HG03432 (cell line): ENCODE measurements at regions not wholly inside any gene's neighbourhood (a gene's known extent, or its start where the extent isn't known, plus 50 kb on each side); places are given as distances from the start of the nearest gene placed in this dataset.

Experiments
- ATAC-seq: cut with Tn5 transposase; IDR thresholded peaks from one replicate; pipeline ENCODE4 v1.9.1; 2021; ENCODE audit warnings: mild to moderate bottlenecking, moderate library complexity; ENCODE audit not compliant: unreplicated experiment

- no peak for ATAC-seq
These were observed 381.5 kb upstream of the ETAA1 start for GRCh38 chr2:67015681-67016080.

GRCh38 chr2:67018301-67018700, 378.8 kb upstream of the ETAA1 start:
- no peak for ATAC-seq

DNA sequence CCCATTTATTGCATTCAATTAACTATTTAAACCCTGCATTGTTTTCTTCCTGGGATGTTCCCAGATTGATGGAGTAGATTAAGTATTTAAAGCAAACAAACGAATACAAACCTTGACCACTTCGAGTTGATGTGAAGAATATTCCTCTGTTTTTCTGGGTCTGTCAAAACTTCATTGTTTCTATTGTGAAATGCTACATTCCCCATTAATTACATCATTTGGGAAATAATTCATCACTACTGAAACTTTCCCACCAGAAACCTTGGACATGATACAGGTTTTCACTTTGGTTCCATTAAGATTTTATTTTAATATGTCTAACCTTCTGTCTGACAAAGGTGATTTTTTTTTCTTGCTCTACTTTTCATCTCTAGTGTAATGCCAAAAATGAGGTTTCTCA, 365.1 kb upstream of the ETAA1 start:
- no peak for ATAC-seq

DNA sequence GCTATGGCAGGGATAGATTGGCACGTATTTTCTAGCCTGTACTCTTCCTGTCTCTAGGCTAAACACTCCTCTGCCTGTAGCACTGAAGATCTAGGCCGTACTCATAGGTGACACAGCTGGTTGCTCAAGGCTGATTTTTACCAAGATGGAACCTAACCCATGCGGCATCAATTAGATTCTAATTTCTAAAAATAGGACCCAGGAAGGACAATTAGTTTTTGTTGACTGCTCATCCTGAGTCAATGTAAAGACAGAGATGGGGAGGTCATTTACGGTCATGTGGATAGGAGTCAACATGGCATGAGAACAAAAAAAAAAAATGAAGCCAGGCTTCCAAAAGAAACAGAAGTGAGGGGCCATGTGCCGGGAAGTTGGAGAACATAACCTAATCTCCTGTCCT, 360.7 kb upstream of the ETAA1 start:
- no peak for ATAC-seq

DNA sequence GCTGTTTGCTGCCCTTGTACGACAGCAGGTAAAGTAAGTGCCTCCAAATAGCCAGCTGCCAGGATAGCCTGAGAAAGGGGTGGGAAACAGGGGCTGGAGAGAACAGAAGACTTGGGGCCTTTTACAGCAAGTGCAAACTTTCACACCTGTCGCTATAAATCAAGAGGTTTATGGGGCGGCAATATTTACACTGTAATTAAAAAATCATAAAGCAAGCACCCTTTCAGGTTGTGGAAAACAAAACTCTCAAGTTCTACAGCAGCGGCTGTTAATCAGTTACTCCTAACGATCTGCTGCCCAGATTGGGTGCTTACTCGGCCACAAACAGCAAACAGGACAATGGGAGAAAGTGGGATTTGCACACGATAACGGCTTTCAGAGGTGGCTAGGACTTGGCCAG, 359.5 kb upstream of the ETAA1 start:
- ATAC-seq: no peak

- ATAC-seq: no peak
These were observed 358.9 kb upstream of the ETAA1 start for GRCh38 chr2:67038195-67038594.

- ATAC-seq: no peak
These were observed 358.1 kb upstream of the ETAA1 start for GRCh38 chr2:67039058-67039457.

DNA sequence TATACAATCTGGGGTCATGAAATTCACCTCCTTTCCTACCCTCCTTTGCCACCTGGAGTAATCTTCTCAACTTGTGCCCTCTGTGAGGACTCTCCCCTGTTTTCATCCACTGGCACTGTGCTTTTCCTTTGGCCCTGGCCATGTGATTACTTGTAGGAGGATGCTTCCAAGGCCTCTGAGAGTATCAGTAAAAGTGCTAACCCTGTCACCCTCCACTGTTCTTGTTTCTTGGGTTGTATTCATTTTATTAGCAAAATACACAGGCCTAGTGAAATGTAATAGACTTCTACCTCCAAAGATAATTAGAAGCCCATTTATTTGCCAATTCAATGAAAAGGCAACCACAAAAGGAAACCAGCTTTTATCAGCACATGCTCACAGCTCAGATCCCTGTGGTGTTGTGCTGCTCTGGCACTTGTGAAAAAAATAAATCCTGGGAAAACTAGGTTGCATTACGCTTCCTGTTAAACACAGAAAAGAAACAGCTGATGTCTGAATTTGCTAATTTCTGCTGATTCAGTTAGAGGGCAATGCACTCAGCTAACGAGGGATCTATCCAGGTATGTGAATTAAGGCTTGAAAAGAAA, 357.5 kb upstream of the ETAA1 start:
- no peak for ATAC-seq

- no peak for ATAC-seq
These were observed 356.1 kb upstream of the ETAA1 start for GRCh38 chr2:67041051-67041450.

DNA sequence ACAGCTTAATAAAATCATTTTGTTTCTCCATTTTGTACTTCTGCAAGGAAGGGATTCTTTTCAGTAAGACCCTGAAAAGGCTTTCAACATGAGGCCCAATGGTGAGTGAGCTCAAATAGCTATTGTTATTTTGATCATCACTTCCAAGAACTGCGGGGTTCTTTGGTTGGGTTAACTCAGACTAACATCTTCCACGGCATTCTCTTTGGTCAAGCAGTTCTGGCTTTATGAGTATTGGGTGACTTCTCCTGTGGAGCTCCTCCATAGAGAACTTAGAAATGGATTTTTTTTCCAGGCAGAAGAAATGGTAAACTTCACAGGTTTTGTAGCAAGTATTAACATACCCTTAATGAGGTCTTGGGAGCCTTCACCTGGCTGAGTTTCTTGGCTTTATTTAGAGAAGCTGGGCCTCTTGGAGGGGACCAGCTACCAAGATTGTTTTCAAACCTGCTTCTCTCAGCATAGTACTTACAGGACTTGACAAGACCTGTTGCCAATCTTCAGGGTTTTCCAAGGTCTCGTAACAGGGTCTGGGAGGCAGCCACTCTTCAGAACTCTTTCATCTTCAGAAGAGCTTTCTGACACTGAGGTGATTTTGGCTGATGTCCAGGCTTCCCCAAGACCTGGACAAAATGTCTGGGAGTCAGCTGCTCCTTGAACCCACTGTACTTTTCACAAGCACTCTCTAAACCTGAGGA, 353.2 kb upstream of the ETAA1 start:
- no peak for ATAC-seq

DNA sequence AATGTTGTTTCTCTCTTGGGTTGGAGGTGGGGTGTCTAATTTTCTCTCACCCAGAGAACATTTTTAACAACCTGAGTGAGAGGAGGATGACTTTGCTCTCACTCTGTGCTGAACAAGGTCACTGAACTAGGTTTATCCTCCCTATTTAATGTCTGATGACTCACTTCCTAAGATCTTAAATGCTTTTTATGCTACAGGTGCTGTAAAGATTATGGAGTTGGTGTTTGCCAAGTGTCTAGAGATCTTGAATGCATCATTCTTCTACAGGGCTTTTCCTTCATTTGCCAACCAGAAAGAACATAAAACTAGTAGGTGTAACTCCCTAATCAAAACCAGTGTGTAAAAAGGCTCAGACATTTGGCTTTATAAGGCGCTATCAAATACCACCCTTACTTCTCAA, 350.5 kb upstream of the ETAA1 start:
- no peak for ATAC-seq

GRCh38 chr2:67048314-67048713, 348.8 kb upstream of the ETAA1 start:
- ATAC-seq: no peak

GRCh38 chr2:67050622-67051021, 346.5 kb upstream of the ETAA1 start:
- ATAC-seq: no peak

GRCh38 chr2:67054728-67055127, 342.4 kb upstream of the ETAA1 start:
- ATAC-seq: no peak

GRCh38 chr2:67055387-67056304, 341.5 kb upstream of the ETAA1 start:
- ATAC-seq: no peak

- ATAC-seq: no peak
These were observed 340.0 kb upstream of the ETAA1 start for GRCh38 chr2:67057123-67057522.

DNA sequence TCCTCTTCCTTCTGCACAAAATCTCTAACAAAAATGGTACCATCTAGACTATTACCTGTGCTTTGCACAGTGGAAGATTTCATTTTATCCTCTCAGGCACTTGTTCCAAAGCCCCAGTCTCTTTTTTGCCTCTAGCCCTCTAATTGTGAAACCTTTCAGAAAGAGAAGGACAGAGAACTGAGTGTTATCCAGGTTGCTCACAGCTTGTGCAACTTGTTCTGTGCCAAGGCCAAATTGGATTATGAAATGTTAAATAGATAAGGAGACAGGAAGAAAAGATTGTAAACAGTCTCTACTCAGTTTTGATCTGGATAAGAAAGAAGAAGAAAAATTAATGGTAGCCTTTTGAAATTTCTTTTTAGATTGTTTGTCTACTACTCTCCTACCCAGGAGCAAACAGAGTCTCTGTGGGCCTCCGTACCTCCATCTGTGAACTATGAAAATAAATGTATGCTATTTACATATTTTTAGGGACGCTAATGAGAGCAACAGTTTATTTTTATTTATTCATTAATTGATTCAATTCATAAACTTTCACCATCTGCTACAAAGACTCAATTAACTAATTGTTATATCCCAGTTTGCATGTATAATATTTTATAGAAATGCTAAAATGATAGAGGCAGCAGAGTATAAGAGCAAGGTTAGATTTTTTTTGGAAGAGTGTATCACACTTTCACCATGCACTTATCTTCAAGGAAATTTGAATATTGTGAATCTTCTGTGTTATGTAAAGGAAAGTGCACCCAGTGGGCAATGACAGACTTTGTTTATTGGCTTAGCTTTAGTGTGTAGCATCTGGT, 339.0 kb upstream of the ETAA1 start:
- no peak for ATAC-seq

- ATAC-seq: no peak
These were observed 332.1 kb upstream of the ETAA1 start for GRCh38 chr2:67065046-67065445.

- no peak for ATAC-seq
These were observed 330.4 kb upstream of the ETAA1 start for GRCh38 chr2:67066782-67067181.

DNA sequence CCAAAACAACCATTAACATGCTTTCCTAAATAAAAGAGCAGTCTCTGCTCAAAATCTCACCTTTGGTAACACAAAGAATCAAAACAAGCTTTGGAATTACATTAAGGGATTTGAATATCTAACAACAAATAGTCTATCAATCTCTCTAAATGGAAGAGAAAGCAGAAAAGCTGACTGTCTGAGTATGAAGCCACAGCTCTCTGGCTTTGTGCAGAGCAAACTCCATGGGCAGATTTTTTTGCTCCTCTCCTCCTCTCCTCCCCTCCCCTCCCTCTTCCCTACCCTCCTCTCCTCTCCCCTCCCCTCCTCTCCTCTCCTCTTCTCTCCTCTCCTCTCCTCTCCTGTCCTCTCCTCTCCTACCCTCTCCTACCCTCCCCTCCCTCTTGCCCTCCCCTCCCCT, 329.5 kb upstream of the ETAA1 start:
- ATAC-seq: no peak

- ATAC-seq: no peak
These were observed 326.3 kb upstream of the ETAA1 start for GRCh38 chr2:67070826-67071225.
